Tongue (tissue), 1 donor: ENCODE measurements at regions not wholly inside any gene's neighbourhood (a gene's known extent, or its start where the extent isn't known, plus 50 kb on each side); places are given as distances from the start of the nearest gene placed in this dataset.
"Not testable (repeated sequence)": the region's sequence is repeated elsewhere in the genome, so short reads cannot be mapped to it uniquely, and the experiment has no call there.

Experiments used
- DNase-seq: peaks from one replicate; pipeline ENCODE4 v3.0.0-alpha.2; 2015

GRCh38 chr5:115751176-115751575 lies 65.3 kb downstream of the CDO1 start:
- DNase-seq, result no peak

GRCh38 chr5:115749016-115749415 lies 67.4 kb downstream of the CDO1 start:
- no peak for DNase-seq

- DNase-seq, result not testable (repeated sequence)
These were observed 77.2 kb downstream of the CDO1 start for GRCh38 chr5:115739245-115739644.

- no peak for DNase-seq
These were observed 77.6 kb downstream of the CDO1 start for GRCh38 chr5:115738830-115739229.

GRCh38 chr5:115737452-115737851 lies 79.0 kb downstream of the CDO1 start:
- no peak for DNase-seq

- DNase-seq, result no peak
These were observed 79.8 kb downstream of the CDO1 start for GRCh38 chr5:115736690-115737005.

GRCh38 chr5:115736004-115736689 lies 80.3 kb downstream of the CDO1 start:
- no peak for DNase-seq

- peak; percentile 9 for DNase-seq
These were observed 81.1 kb downstream of the CDO1 start for GRCh38 chr5:115735108-115735998.

- no peak for DNase-seq
These were observed 82.9 kb downstream of the CDO1 start for GRCh38 chr5:115733607-115734006.

- no peak for DNase-seq
These were observed 84.4 kb downstream of the CDO1 start for GRCh38 chr5:115732026-115732425.

- DNase-seq, result no peak
These were observed 90.9 kb downstream of the CDO1 start for GRCh38 chr5:115725522-115725921.

GRCh38 chr5:115723220-115723619 lies 93.2 kb downstream of the CDO1 start:
- no peak for DNase-seq

- DNase-seq, result no peak
These were observed 95.1 kb upstream of the TMED7 start for GRCh38 chr5:115720888-115721287.

- peak; percentile 43 for DNase-seq
These were observed 93.1 kb upstream of the TMED7 start for GRCh38 chr5:115718927-115719326.

GRCh38 chr5:115713408-115713807 lies 87.6 kb upstream of the TMED7 start:
- DNase-seq, result no peak

GRCh38 chr5:115709585-115709984 lies 83.7 kb upstream of the TMED7 start:
- DNase-seq, result no peak

- no peak for DNase-seq
These were observed 83.1 kb upstream of the TMED7 start for GRCh38 chr5:115708819-115709477.

GRCh38 chr5:115703514-115703913 lies 77.7 kb upstream of the TMED7 start:
- no peak for DNase-seq

- no peak for DNase-seq
These were observed 76.2 kb upstream of the TMED7 start for GRCh38 chr5:115702025-115702424.

GRCh38 chr5:115699967-115700366 lies 74.1 kb upstream of the TMED7 start:
- DNase-seq, result no peak

GRCh38 chr5:115696141-115696650 lies 70.4 kb upstream of the TMED7 start:
- no peak for DNase-seq

GRCh38 chr5:115695310-115695880 lies 69.6 kb upstream of the TMED7 start:
- DNase-seq, result no peak

- DNase-seq, result not testable (repeated sequence)
These were observed 66.0 kb upstream of the TMED7 start for GRCh38 chr5:115691814-115692213.
